ENCODE measurements at regions not wholly inside any gene's neighbourhood (a gene's known extent, or its start where the extent isn't known, plus 50 kb on each side); places are given as distances from the start of the nearest gene placed in this dataset.

DNA sequence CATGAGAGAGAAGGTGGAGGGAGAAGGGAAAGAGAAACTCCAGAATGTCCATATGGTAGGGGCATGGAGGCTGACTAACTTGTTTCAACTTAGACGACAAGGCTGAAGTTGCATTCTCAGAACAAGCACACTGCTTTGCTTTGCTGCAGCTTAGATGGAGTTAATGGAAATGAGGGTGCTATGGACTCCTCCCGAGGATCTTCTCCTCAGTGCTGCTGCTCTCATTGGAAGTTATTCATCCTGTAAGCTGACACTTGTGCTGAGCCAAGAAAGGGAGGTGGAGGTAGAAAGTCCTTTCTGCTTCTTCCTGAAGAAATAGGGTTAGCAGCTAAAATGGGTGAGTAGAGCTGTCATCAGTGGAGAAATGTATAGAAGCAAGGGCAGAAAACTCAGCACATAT is 215.3 kb downstream of the SEC16B start:
- H3K27me3 ChIP-seq (ENCODE audit: control insufficient read depth, insufficient read depth, low read length) = no peaks in the 10 kb centered on the region
- no peak for TF ChIP-seq CTCF (IDR thresholded peaks at IDR 0.05; ENCODE audit: insufficient read depth, low read depth, low read length)
- ChIA-PET POLR2A (no interaction called here), CTCF (no interaction called here)
- no peaks in the 10 kb centered on the region for H3K36me3 ChIP-seq (ENCODE audit: control insufficient read depth, insufficient read depth, low read length)
- DNase-seq (ENCODE audit: low read depth) = no peak
- no peak overlapping the region for H3K4me3 ChIP-seq (ENCODE audit: low read depth, low read length)

DNA sequence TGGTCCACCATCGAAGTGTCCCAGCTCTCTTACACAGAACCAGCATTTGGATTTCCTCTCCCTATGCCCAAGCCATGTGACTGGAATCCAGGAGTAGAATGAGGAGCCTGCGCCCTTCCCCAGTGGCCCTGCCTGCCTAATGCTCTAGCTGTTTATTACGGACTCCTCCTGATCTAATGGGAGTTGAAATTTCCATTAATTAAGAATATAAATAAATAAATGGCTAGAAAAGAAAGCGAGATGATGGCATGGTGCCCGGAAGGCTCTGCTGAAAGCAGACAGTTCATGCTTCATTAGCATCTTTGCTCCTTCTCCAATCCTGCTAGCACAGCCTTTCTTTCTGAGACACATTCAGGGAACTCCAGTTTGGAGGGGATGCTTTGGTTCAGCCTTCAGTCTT is 216.2 kb downstream of the SEC16B start:
- CTCF ChIA-PET = interaction anchor here (1.1 to 1.3 kb wide), 2 partner anchors 30 to 192 kb away, joined by 3 read pairs; no protein-coding TSS in a partner anchor
- no peak for DNase-seq (ENCODE audit: low read depth)
- H3K36me3 ChIP-seq (ENCODE audit: control insufficient read depth, insufficient read depth, low read length) = no peaks in the 10 kb centered on the region
- H3K27me3 ChIP-seq (ENCODE audit: control insufficient read depth, insufficient read depth, low read length) = no peaks in the 10 kb centered on the region
- TF ChIP-seq CTCF (IDR thresholded peaks at IDR 0.05; ENCODE audit: insufficient read depth, low read depth, low read length) = no peak
- no peak overlapping the region for H3K4me3 ChIP-seq (ENCODE audit: low read depth, low read length)
- POLR2A ChIA-PET = no interaction called here

DNA sequence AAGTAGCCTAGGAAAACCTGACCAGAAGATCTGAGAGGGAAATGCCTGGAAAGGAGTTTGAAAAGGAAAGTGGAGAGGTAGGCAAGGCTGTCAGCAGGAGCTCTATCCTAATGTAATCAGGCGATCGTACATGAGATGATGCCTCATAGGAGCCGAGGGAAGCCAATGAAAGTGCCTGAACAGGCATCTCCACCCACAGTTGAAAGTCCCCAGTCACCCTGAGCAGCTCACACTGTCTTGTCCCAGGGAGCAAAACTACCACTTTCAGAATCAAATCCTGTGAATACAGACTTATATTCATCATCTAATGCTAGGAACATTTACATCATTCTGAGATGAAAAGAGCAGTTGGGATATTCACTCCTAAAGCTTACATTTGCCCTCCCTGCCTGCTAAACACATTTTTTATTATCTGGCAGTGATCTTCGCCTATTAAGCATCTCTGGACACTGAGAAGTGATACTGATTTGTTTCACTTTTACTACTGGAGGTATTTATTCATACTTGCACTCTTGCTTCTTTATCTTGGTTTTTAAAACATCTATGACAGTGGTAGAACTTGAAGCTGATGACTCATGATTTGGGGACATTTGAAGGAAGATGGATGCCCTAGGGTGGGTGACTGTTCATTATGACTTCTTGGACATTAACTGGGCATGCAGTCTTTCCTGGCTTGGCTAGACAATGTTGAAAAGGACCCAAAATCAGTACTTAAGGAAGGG is 221.6 kb downstream of the SEC16B start:
- H3K4me3 ChIP-seq (ENCODE audit: low read depth, low read length) = no peak overlapping the region
- no peaks in the 10 kb centered on the region for H3K27me3 ChIP-seq (ENCODE audit: control insufficient read depth, insufficient read depth, low read length)
- no peak for TF ChIP-seq CTCF (IDR thresholded peaks at IDR 0.05; ENCODE audit: insufficient read depth, low read depth, low read length)
- no peak for DNase-seq (ENCODE audit: low read depth)
- ChIA-PET POLR2A (no interaction called here), CTCF (interaction anchor here (1.1 kb wide), 1 partner anchor 10 kb away, joined by 3 read pairs; no protein-coding TSS in a partner anchor)
- H3K36me3 ChIP-seq (ENCODE audit: control insufficient read depth, insufficient read depth, low read length) = no peaks in the 10 kb centered on the region

- POLR2A ChIA-PET = no interaction called here
- Histone ChIP-seq H3K4me3 (ENCODE audit: low read depth, low read length) (no peak overlapping the region), H3K36me3 (ENCODE audit: control insufficient read depth, insufficient read depth, low read length) (no peaks in the 10 kb centered on the region), H3K27me3 (ENCODE audit: control insufficient read depth, insufficient read depth, low read length) (no peaks in the 10 kb centered on the region)
- no peak for TF ChIP-seq CTCF (IDR thresholded peaks at IDR 0.05; ENCODE audit: insufficient read depth, low read depth, low read length)
- CTCF ChIA-PET = no interaction called here
- DNase-seq (ENCODE audit: low read depth) = no peak
Measured at GRCh38 chr1:177746155-177746554, 223.7 kb downstream of the SEC16B start.

GRCh38 chr1:177744906-177745305 is 225.0 kb downstream of the SEC16B start:
- TF ChIP-seq CTCF (IDR thresholded peaks at IDR 0.05; ENCODE audit: insufficient read depth, low read depth, low read length) = no peak
- ChIA-PET CTCF (interaction anchor here (1.3 kb wide), 1 partner anchor 11 kb away, joined by 4 read pairs; no protein-coding TSS in a partner anchor), POLR2A (no interaction called here)
- Histone ChIP-seq H3K27me3 (ENCODE audit: control insufficient read depth, insufficient read depth, low read length) (no peaks in the 10 kb centered on the region), H3K36me3 (ENCODE audit: control insufficient read depth, insufficient read depth, low read length) (no peaks in the 10 kb centered on the region), H3K4me3 (ENCODE audit: low read depth, low read length) (no peak overlapping the region)
- no peak for DNase-seq (ENCODE audit: low read depth)
